Activated CD8-positive, alpha-beta T cell treated with anti-CD3 and anti-CD28 coated beads for 36 hours (primary cell): ENCODE measurements at regions not wholly inside any gene's neighbourhood (a gene's known extent, or its start where the extent isn't known, plus 50 kb on each side); places are given as distances from the start of the nearest gene placed in this dataset.

Experiments used
- ATAC-seq: fragments of 200-7000 bp; cut with Tn5 transposase; one replicate; pipeline ENCODE4 v1.10.0; 2021; ENCODE audit warnings: mild to moderate bottlenecking, moderate library complexity
- CTCF ChIA-PET: fragments of 350-600 bp; sonication (Branson Sonifier 250); formaldehyde crosslinking; loops from one replicate; lab custom pipeline; 2021; ENCODE audit warnings: antibody characterized with exemption; lab: Charles Lee
- POLR2A ChIA-PET: fragments of 350-600 bp; sonication (Branson Sonifier 250); formaldehyde crosslinking; loops from one replicate; lab custom pipeline; 2021; ENCODE audit warnings: antibody characterized with exemption; lab: Charles Lee
- DNase-seq: peaks from one replicate; pipeline ENCODE4 v3.0.0-alpha.2; 2020
- H3K27ac Mint-ChIP-seq: one replicate; pipeline ENCODE4 v1.8.0; 2021; ENCODE audit warnings: mild to moderate bottlenecking, mixed read lengths
- H3K27me3 Mint-ChIP-seq: one replicate; pipeline ENCODE4 v1.8.0; 2021; ENCODE audit warnings: mixed read lengths
- H3K36me3 Mint-ChIP-seq: one replicate; pipeline ENCODE4 v1.8.0; 2021; ENCODE audit warnings: low read depth, mixed read lengths
- H3K4me1 Mint-ChIP-seq: one replicate; pipeline ENCODE4 v1.8.0; 2021; ENCODE audit warnings: low read depth, mixed read lengths
- H3K4me3 Mint-ChIP-seq: one replicate; pipeline ENCODE4 v1.8.0; 2021; ENCODE audit warnings: mild to moderate bottlenecking, moderate library complexity, mixed read lengths
- H3K9me3 Mint-ChIP-seq: one replicate; pipeline ENCODE4 v1.8.0; 2021; ENCODE audit warnings: mixed read lengths
- CTCF ChIP-seq: fragments of 200-600 bp; IDR thresholded peaks from one replicate; pipeline ENCODE4 v1.8.0; 2022; ENCODE audit warnings: antibody characterized with exemption, mild to moderate bottlenecking
- intact Hi-C: fragments of 100-400 bp; cut with micrococcal nuclease; formaldehyde crosslinking; loops from one replicate; pipeline ENCODE4 v1.10.0; 2022

DNA sequence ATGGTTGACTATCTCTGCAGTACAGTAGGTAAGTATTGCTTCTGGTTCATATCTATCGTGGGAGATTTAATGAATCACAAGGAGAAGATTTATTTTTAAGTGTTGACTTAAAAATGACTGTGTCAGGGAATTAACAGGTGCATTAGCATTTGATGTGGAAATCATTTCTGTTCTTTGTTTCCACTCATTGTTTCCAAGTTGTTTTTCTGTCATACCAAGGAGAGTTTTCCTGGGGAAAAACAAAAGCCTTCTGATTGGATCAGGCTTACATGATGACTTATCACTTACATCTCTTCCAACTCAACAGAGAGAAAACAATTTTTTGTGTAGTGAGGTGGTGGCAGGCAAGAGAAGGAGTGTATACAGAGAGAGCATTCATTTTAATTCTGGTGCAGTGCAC is 686.4 kb downstream of the HTR1B start:
- intact Hi-C loops, result no loop called here
- H3K36me3 Mint-ChIP-seq, result no peaks in the 10 kb centered on the region
- no peak for DNase-seq
- peaks cover 2% of the 10 kb centered on the region for H3K9me3 Mint-ChIP-seq
- no peak overlapping the region for H3K27ac Mint-ChIP-seq
- H3K4me1 Mint-ChIP-seq, result no peaks in the 10 kb centered on the region
- CTCF ChIA-PET, result no interaction called here
- no peaks in the 10 kb centered on the region for H3K27me3 Mint-ChIP-seq
- H3K4me3 Mint-ChIP-seq, result no peak overlapping the region
- no peak for ATAC-seq
- no peak for TF ChIP-seq CTCF
- POLR2A ChIA-PET, result no interaction called here

GRCh38 chr6:76774781-76775384 is 688.4 kb downstream of the HTR1B start:
- Mint-ChIP-seq H3K9me3 (no peaks in the 10 kb centered on the region), H3K27me3 (no peaks in the 10 kb centered on the region), H3K36me3 (no peaks in the 10 kb centered on the region), H3K27ac (no peak overlapping the region), H3K4me1 (no peaks in the 10 kb centered on the region), H3K4me3 (no peak overlapping the region)
- intact Hi-C loops, result no loop called here
- no peak for TF ChIP-seq CTCF
- ChIA-PET POLR2A (no interaction called here), CTCF (no interaction called here)
- DNase-seq (no peak), ATAC-seq (no peak)

DNA sequence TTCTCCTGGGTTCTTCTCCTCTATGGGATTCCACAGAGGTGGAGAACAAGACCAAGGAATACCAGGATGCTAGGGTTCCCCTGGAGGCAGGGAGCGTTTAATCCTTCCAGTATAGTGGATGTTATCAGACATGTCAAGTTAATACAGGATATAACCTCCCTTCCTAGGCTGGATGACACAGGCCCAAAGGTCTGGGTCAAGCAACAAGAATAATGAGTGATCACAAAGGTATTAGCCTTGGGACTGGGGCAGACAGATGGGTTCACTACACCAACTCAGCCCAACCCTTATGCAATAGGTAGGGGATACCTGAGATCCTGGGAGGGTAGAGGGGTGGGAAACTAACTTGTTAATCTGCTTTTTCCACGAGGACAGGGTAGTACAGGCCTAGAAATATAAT is 690.3 kb downstream of the HTR1B start:
- no peaks in the 10 kb centered on the region for H3K9me3 Mint-ChIP-seq
- CTCF ChIA-PET, result no interaction called here

GRCh38 chr6:76771059-76771634 is 692.1 kb downstream of the HTR1B start:
- ATAC-seq, result no peak
- ChIA-PET POLR2A (interaction anchor here (0.6 kb wide), 1 partner anchor 334 kb away, joined by 3 read pairs; no protein-coding TSS in a partner anchor), CTCF (no interaction called here)
- H3K4me1 Mint-ChIP-seq, result no peaks in the 10 kb centered on the region
- intact Hi-C loops, result no loop called here
- no peaks in the 10 kb centered on the region for H3K36me3 Mint-ChIP-seq
- H3K4me3 Mint-ChIP-seq, result no peak overlapping the region
- no peak overlapping the region for H3K27ac Mint-ChIP-seq
- H3K27me3 Mint-ChIP-seq, result no peaks in the 10 kb centered on the region
- no peak for DNase-seq
- TF ChIP-seq CTCF, result no peak
- no peaks in the 10 kb centered on the region for H3K9me3 Mint-ChIP-seq

More for the DNA sequence above, 690.3 kb downstream of the HTR1B start:
- DNase-seq (no peak), ATAC-seq (no peak)
- TF ChIP-seq CTCF, result no peak
- Mint-ChIP-seq H3K4me1 (no peaks in the 10 kb centered on the region), H3K27ac (no peak overlapping the region), H3K27me3 (no peaks in the 10 kb centered on the region), H3K4me3 (no peak overlapping the region), H3K36me3 (no peaks in the 10 kb centered on the region)
- POLR2A ChIA-PET, result no interaction called here
- intact Hi-C loops, result no loop called here

DNA sequence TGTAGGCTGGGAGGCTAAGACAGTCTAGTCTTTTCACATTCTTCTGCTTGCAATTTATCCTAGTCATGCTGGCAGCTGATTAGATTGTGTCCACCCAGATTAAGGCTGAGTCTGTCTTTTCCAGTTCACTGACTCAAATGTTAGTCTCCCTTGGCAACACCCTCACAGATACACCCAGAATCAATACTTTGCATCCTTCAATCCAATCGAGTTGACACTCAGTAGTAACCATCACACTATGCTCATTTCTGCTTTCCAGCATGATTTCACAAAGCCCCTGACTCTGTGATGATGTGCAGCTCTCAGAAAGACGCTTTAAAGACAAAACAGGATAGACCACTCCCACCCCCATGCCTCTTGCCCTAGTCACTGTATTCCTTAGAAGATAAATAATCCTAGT is 693.0 kb downstream of the HTR1B start:
- no peak for DNase-seq
- Mint-ChIP-seq H3K9me3 (no peaks in the 10 kb centered on the region), H3K4me1 (no peaks in the 10 kb centered on the region), H3K4me3 (no peak overlapping the region), H3K27ac (no peak overlapping the region), H3K36me3 (no peaks in the 10 kb centered on the region), H3K27me3 (no peaks in the 10 kb centered on the region)
- no peak for ATAC-seq
- TF ChIP-seq CTCF, result no peak
- POLR2A ChIA-PET, result no interaction called here
- CTCF ChIA-PET, result no interaction called here
- intact Hi-C loops, result no loop called here
